Forelimb muscle (tissue), 1 donor: ENCODE measurements at regions not wholly inside any gene's neighbourhood (a gene's known extent, or its start where the extent isn't known, plus 50 kb on each side); places are given as distances from the start of the nearest gene placed in this dataset.

Experiments used
- DNase-seq: peaks from one replicate; pipeline ENCODE4 v3.0.0-alpha.2; 2013; ENCODE audit warnings: low read depth

DNA sequence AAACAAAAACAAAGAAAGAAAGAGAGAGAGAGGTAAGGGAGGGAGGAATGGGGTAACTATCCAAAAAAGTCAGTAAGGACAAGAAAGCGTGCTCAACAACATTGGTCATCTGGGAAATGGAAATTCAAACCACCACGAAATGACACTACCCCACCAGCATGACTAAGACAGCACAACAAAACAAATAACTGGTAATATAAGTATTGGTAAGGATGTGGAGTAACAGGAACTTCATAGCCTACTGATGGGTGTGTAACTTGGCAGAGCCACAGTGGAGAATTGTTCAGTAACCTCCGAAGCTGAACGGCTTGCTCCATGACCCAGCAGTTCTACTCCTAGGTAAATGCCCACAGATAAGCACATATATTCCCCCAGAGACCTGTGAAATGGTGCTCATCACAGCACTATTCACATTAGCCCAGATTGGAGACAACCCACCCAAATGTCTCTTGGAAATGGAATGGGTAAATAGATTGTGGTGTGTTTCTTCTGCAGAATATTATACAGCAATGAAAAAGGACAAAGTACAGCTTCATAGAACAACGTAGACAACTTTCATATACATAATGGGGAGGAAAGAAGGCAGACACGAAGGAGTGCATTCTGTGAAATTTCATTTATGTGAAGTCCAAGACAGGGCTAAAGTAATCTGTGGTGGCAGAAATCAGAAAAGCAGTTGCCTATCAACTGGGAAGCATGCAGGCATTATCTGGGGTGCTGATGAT is 95.5 kb upstream of the ATP6AP2 start:
- no peak for DNase-seq

- no peak for DNase-seq
Observed at GRCh38 chrX:40484408-40485091, 96.2 kb upstream of the ATP6AP2 start.

DNA sequence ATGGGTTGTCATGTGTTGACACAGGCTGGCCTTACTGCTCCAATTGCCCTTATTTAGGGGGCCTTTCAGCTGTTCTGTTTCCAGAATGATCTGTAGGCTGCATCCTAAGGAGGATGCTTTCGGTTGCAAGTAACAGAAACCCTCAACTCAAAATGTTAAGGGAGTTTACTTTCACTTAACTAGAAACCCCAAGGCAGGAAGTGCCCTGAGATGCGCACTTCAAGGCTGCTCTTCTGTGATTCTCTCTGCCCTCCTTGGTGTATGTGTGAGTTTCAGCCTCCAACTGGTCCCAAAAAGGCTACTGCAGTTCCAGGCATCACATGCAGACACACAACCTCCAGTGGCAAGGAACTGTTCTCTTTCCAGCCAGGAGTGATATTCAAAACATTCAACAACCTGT is 97.3 kb upstream of the ATP6AP2 start:
- no peak for DNase-seq

DNA sequence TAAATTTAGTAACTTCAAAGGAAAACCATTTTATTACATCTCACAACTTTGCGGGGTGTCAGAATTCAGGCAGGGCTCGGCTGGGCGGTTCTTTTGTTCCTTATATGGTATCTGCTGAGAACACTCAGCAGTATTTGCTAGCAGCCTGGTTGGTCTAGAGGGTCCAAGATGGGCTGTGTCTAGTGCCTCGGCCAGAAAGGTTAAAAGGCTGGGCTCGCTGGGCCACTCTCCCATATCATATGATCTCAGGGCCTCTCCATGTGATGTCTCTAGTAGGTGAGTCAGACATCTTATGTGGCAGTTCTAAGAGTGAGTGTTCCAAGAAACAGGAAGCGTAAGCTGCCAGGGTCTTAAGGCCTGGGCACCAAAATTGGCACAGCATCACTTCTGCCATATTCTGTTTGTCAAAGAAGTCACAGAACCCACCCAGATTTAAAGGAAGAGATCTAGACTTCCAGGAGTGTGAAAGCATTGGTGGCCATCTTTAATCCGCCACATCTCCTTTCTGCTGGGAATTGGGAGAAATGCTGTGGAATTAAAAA is 100.9 kb upstream of the ATP6AP2 start:
- no peak for DNase-seq

DNA sequence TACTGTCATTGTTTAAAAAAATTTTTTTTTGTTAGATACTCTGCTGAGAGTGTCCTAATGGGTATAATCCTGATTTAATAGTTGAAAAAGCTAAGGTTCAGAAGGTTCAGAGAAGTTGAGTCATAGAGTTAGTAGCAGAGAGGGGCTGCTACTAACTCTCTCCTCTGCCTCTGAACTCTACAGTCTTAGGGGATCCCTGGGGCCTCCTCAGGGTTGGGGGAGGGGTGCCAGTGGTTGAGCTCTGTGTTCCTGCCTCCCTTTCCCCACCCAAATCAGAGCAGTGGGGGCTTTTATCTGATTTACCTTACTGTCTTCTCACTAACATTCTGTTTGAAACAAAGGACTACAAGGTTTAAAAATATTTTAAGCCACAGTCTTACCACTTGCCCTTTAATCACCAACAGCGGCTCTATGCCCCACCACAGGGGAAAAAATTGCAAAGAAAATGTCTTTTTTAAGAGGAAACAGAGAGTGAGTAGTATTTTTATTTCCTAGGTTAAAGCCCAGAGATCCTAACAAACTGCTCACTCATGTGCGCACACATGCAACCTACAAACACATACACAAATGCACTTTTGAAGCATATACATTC is 102.2 kb upstream of the ATP6AP2 start:
- DNase-seq: no peak

GRCh38 chrX:40476958-40477357 is 103.8 kb upstream of the ATP6AP2 start:
- no peak for DNase-seq

DNA sequence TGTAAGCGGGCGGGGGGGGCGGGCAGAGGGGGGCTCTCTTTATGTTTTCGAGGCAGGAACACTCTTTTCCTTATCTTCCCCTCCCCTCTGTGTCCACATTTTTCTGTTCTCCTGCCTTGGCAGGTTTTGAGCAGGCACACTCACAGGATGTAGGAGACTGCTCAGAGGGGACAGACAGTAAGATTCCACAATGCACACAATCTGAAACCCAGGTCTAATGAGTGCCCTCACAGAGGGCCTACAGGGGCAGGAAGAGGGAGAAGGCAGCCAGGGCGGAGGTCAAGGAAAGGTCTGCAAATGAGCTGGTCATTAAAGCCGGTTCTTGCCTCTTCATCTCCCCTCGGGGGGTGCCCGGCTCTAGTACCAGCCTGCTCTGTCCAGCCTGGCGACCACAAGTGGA is 106.1 kb upstream of the ATP6AP2 start:
- no peak for DNase-seq

DNA sequence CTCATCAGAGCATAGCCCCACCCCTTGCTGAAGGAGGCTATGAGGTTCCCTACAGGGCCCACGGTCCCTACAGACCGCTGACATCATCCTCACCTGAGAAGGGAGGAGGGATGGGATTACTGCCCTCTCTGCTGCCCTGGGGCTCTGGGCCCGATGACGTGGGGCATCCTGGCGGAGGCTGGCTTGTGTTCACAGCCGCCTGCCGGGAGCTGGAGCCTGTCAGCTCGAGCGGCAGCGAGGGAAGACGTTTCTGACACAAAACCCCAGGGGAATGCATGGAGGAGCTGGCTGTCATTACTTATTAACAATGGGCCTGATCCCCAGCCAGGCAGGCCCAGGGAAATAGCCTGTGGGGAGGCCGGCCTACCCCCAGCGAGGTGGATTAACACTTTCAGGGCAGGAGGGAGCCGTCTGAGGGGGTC is 106.6 kb upstream of the ATP6AP2 start:
- DNase-seq: no peak

DNA sequence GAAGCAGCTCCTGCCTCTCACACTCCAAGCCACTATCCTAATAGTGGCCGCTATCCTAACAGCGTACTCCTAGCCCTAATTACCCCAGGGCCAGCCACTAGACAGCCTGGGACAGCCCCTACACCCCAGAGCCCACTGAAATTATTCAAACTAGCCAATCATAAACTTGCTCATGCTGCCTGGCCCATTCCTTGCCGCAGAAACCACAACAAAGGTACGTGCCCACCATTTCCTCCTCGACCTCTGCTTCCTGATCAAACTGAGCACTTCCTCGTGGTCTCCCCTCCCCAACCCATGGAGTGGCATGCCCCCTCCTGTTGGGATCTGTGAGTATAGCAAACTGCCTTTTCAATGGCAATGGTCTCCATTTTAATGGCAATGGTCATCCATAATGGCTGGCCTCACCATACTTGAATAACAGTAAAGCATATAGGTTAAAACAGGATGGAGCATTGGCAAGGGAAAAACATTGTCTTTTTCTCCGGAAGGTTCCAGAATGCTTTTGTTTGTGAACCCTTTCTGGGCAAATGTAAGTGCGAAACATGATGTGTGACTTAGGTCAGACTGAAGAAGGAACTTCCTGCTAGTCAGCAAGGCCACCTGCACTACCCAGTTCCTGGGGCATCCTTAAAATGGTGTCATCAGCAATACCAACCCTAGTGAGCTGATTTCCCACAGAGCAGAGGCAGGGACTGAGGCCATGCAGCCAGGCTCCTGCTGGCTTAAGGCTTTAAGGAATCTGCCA is 107.1 kb upstream of the ATP6AP2 start:
- DNase-seq: no peak

GRCh38 chrX:40471965-40472648 is 108.7 kb upstream of the ATP6AP2 start:
- peak; percentile 69 for DNase-seq

DNA sequence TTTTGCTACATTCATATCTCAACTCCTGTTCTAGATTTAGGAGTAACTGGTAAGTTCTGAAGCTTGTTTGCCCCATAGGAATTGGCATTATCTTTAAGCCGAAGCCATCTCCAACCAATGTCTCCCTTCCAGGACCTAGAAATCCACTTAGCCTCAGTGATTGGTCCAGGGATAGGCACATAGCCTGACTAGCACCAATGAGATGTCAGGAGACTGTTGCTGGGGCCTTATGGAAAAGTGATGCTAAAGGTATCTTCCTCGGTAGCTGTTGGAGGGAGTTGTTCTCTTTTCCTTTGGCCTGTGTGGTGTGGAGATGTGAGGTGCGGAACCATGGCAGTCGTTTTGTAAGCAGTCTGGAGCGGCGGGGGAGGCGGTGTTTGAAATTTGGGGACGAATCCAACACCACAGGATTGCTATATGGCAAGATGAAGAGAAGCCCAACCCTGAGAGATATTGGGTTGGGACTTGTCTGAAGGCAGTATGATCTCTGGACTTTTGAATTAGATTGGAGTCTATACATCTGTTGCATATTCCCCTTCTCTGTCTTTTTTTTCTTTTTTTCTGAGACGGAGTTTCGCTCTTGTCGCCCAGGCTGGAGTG is 109.8 kb upstream of the ATP6AP2 start:
- DNase-seq: no peak

DNA sequence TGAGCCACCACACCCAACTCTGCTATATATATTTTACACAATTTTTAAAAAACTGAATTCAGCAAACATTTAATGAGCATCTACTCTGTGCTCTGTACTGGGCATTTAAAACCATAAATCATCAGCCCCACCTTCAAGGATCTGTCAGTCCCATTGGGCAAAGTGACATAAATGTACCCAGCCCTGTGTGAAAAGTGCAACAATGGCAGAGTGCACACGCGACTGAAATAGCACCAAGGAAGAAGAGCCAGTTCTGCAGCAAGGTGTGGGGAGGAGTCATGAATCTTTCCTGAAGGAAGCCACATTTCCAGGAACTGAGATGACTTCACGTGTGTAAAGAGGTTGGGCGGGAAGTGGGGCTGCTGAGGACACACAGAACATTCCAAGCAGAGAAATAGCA is 111.5 kb upstream of the ATP6AP2 start:
- no peak for DNase-seq

DNA sequence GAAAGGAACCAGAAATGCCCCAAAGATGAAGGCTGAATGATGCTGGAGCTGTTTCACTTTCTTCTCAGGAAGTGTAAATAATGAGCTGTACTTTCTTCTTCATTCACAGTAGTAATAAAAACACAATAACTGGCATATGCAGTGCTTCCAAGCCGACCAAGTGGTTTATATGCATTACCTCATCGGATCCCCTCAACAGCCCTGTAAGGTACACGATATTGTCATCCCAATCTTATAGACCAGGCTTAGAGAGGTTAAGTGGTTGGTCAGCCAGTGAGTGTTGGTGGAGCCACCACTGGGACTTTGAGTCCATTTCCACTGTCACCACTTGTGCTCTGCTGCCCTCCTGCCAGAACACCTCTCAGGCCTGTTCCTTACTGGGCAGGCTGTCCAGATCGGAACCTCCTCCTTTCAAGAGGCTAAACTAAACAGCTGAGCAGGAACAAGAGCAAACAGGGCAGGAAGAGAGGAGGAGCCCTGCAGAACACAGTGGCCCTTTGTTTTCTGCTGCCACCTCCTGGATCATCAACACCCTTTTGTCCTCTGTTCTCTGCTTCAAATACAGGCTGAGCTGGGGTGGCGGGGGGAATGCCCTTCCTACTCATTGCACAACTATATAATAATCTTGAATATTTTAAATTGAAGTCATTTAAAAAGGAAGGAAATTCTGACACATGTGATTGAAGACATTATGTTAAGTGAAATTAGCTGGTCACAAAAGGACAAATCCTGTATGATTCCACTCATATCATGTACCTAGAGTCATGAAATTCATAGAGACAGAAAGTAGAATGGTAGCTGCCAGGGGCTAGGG is 112.5 kb upstream of the ATP6AP2 start:
- DNase-seq: peak; percentile 14

GRCh38 chrX:40467454-40467853 is 113.3 kb upstream of the ATP6AP2 start:
- no peak for DNase-seq

DNA sequence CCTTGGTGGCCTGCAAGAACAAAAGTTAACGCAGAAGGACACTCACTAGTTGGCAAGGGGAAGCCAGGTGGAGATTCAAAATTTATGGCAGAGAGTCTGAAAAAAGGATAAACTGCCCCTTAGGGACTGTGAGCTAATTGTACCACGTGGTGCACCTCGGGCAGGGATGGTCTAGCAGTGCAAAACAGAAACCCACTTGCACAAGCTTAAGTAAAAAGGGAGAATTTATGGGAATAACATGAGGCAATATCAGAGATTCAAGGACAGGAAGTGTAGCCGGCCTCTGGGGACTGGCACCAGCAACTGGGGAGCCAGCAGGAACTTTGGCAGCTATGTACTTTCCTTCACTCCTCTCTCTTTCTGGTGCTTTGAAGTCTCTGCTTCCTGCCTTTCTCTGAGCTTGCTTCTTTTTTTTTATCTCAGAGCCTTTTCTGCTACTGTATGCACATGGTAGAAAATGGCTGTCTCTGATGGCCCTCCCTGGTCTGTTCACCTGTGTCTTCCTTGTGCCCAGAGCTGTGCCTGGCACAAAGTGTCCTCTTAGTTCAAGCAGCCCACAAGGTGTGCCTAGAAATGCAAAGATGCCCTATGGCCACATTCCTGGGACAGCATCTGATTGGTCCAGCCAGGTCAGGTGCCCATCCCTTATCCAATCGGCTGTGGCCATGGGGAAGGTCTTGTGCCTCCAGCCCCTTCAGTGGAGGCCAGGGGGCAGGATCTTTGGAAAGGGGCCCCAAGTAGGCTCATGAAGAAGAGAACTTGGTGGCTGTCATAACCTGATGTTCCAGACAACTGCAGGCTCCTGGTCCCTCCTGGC is 114.8 kb upstream of the ATP6AP2 start:
- no peak for DNase-seq

DNA sequence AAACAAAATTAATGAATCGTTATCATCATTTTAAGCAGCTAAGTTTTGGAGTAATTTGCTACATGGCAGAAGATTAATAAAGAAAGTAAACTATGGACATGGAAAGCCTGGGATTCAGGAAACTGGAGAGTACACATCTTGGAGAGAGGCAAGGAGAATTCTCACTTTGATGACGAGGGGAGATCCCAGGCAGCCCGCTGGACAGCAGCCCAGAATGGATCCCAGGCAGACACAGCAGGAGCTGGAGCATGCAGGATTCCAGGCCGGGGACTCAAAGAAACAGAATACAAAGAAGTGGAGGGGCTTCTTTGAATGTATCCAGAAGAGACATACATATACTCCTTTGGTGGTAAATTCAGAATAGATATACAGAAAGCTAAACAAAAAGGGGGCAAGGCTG is 118.0 kb upstream of the ATP6AP2 start:
- DNase-seq: no peak

DNA sequence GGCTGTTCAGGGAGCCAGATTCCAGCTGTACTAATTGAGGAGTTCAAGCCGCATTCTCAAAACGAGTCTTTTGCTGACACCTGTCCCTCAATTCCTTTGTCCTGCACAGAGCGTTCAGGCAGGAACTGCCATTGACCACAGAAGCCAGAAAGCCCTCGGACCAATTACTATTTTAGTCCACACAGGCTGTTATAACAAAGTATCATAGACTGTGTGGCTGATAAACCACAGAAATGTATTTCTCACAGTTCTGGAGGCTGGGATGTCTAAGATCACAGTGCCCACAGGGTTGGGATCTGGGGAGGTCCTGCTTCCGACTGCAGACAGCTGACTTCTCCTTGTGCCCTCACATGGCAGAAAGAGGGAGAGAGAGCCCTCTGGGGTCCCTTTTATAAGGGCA is 119.8 kb upstream of the ATP6AP2 start:
- DNase-seq: no peak

GRCh38 chrX:40459571-40460158 is 121.1 kb upstream of the ATP6AP2 start:
- no peak for DNase-seq

GRCh38 chrX:40457406-40457805 is 123.4 kb upstream of the ATP6AP2 start:
- no peak for DNase-seq
